Loucy (cell line): ENCODE measurements at regions not wholly inside any gene's neighbourhood (a gene's known extent, or its start where the extent isn't known, plus 50 kb on each side); places are given as distances from the start of the nearest gene placed in this dataset.
"Not testable (repeated sequence)": the region's sequence is repeated elsewhere in the genome, so short reads cannot be mapped to it uniquely, and the experiment has no call there.

Experiments
- H2AFZ ChIP-seq: fragments of 200-600 bp; sonication (generic); 2 replicates; pipeline ENCODE4 v1.6.0; 2016; ENCODE audit warnings: antibody characterized with exemption, mild to moderate bottlenecking, low read length, moderate library complexity
- H3F3A ChIP-seq: fragments of 200-600 bp; 2 replicates; pipeline ENCODE4 v1.6.0; 2016; ENCODE audit warnings: antibody characterized with exemption, low read depth, mild to moderate bottlenecking
- H3K27me3 ChIP-seq: fragments of 200-600 bp; sonication (generic); 2 replicates; pipeline ENCODE4 v1.6.1; 2014; ENCODE audit warnings: low read length, mild to moderate bottlenecking; ENCODE audit not compliant: insufficient read depth, poor library complexity, severe bottlenecking
- H3K36me3 ChIP-seq: fragments of 200-600 bp; sonication (generic); 2 replicates; pipeline ENCODE4 v1.6.1; 2016; ENCODE audit warnings: low read length; ENCODE audit not compliant: insufficient read depth
- H3K4me1 ChIP-seq: fragments of 200-600 bp; sonication (generic); 2 replicates; pipeline ENCODE4 v1.5.1; 2014; ENCODE audit warnings: low read length, mild to moderate bottlenecking; ENCODE audit not compliant: insufficient read depth, poor library complexity, severe bottlenecking
- H3K4me2 ChIP-seq: fragments of 200-600 bp; sonication (generic); 2 replicates; pipeline ENCODE4 v1.6.0; 2014; ENCODE audit warnings: antibody characterized with exemption, low read length, low read depth, mild to moderate bottlenecking; ENCODE audit not compliant: poor library complexity, severe bottlenecking
- H3K4me3 ChIP-seq: fragments of 200-600 bp; sonication (generic); 2 replicates; pipeline ENCODE4 v1.5.1; 2014; ENCODE audit warnings: low read length, mild to moderate bottlenecking, mixed read lengths; ENCODE audit not compliant: poor library complexity, severe bottlenecking
- H3K79me2 ChIP-seq: fragments of 200-600 bp; sonication (generic); 2 replicates; pipeline ENCODE4 v1.6.1; 2014; ENCODE audit warnings: low read length; ENCODE audit not compliant: insufficient read depth
- H3K9ac ChIP-seq: fragments of 200-600 bp; sonication (generic); 2 replicates; pipeline ENCODE4 v1.6.0; 2014; ENCODE audit warnings: mild to moderate bottlenecking, low read depth, low read length, moderate library complexity; ENCODE audit not compliant: poor library complexity, severe bottlenecking
- H3K9me2 ChIP-seq: fragments of 200-600 bp; sonication (generic); replicated peaks from 2 replicates; pipeline ENCODE4 v1.6.1; 2016; ENCODE audit warnings: low read depth, low read length, mixed read lengths
- H3K9me3 ChIP-seq: fragments of 200-600 bp; sonication (generic); 2 replicates; pipeline ENCODE4 v1.6.1; 2014; ENCODE audit warnings: mild to moderate bottlenecking, antibody characterized with exemption, low read length, low read depth; ENCODE audit not compliant: insufficient read depth
- H4K20me1 ChIP-seq: fragments of 200-600 bp; sonication (generic); 2 replicates; pipeline ENCODE4 v1.6.0; 2014; ENCODE audit warnings: antibody characterized with exemption, low read length, mild to moderate bottlenecking; ENCODE audit not compliant: insufficient read depth, poor library complexity, severe bottlenecking
- EZH2phosphoT487 ChIP-seq: fragments of 200-600 bp; IDR thresholded peaks from 2 replicates; pipeline ENCODE4 v1.6.1; 2018; ENCODE audit warnings: antibody characterized with exemption, mild to moderate bottlenecking, moderate library complexity, borderline replicate concordance
- TF ChIP-seq, protein P1 (sequence below): fragments of 200-600 bp; sonication (generic); conservative IDR thresholded peaks from 2 replicates; pipeline ENCODE4 v1.5.1; 2014; ENCODE audit warnings: mild to moderate bottlenecking, antibody characterized with exemption, low read length

DNA sequence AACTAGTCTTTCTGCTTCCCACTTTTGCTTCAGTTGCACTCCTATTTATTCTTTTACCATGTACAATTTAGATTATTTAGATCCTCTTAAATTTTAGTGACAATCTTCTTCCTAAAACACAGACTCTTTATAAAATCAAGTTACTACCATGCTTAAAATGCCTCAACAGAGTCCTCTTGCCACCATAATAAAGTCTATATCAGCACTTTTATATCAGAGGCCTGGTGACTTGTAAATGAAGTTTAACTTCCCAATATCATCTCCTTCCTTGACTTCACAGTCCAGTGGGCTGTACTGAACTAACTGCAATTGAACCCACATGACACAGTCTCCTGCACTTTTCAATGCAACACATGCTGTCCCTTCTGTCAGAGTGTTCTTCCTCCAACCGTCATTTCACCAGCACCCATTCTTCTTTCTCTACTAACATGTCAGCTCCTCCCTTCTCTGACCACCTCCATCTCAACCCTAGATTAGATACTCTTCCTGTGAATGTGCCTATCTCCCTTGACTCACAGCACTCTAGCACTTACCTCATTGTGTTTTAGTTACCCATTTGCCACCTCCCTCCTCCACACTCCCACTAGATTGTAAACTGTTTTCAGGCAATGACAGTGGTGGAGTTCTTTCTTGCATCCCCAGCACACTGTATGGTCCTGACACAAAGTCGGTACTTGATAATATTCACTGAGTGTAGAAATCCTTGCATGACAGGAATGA lies 414.9 kb downstream of the SATB2 start:
- Histone ChIP-seq H3K4me2 (no peak overlapping the region), H2AFZ (peak overlapping the region; percentile 48), H3K4me1 (no peaks in the 10 kb centered on the region), H3K4me3 (no peak overlapping the region), H3K9ac (no peak overlapping the region), H3K9me2 (no peaks in the 10 kb centered on the region), H3K9me3 (no peaks in the 10 kb centered on the region), H3F3A (no peaks in the 10 kb centered on the region), H3K79me2 (no peaks in the 10 kb centered on the region), H4K20me1 (no peaks in the 10 kb centered on the region), H3K27me3 (no peaks in the 10 kb centered on the region), H3K36me3 (no peaks in the 10 kb centered on the region)
- no peak for TF ChIP-seq EZH2phosphoT487
- TF ChIP-seq, protein P1, sequence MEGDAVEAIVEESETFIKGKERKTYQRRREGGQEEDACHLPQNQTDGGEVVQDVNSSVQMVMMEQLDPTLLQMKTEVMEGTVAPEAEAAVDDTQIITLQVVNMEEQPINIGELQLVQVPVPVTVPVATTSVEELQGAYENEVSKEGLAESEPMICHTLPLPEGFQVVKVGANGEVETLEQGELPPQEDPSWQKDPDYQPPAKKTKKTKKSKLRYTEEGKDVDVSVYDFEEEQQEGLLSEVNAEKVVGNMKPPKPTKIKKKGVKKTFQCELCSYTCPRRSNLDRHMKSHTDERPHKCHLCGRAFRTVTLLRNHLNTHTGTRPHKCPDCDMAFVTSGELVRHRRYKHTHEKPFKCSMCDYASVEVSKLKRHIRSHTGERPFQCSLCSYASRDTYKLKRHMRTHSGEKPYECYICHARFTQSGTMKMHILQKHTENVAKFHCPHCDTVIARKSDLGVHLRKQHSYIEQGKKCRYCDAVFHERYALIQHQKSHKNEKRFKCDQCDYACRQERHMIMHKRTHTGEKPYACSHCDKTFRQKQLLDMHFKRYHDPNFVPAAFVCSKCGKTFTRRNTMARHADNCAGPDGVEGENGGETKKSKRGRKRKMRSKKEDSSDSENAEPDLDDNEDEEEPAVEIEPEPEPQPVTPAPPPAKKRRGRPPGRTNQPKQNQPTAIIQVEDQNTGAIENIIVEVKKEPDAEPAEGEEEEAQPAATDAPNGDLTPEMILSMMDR: no peak

DNA sequence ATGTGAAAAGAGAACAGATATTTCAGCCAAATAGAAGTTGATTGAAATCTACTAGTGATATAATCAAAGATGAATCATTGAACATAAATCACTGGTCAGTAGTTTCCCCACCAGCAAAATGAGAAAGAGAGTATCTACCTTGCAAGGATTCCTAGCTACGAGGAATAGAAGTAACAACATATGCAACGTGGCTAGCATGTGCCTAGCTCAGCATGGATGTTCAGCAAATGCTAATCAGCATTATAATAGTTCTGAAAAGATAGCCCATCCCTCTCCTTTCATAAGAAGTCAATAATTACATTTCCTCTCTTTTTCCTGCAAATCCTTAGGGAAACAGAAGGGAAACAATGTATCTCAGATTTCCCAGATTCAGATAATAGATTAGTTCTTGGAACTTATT lies 417.2 kb downstream of the SATB2 start:
- Histone ChIP-seq H4K20me1 (no peaks in the 10 kb centered on the region), H3K36me3 (no peaks in the 10 kb centered on the region), H3K79me2 (no peaks in the 10 kb centered on the region), H3K9me3 (no peaks in the 10 kb centered on the region), H2AFZ (no peak overlapping the region), H3F3A (no peaks in the 10 kb centered on the region), H3K9me2 (no peaks in the 10 kb centered on the region), H3K4me2 (no peak overlapping the region), H3K4me3 (no peak overlapping the region), H3K9ac (no peak overlapping the region), H3K4me1 (no peaks in the 10 kb centered on the region), H3K27me3 (no peaks in the 10 kb centered on the region)
- TF ChIP-seq EZH2phosphoT487: no peak
- TF ChIP-seq, protein P1: no peak

DNA sequence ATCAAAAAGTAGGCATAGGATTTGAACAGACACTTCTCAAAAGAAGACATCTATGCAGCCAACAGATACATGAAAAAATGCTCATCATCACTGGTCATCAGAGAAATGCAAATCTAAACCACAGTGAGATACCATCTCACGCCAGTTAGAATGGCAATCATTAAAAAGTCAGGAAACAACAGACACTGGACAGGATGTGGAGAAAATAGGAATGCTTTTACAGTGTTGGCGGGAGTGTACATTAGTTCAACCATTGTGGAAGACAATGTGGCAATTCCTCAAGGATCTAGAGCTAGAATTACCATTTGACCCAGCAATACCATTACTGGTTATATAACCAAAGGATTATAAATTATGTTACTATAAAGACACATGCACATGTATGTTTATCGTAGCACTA lies 424.0 kb downstream of the SATB2 start:
- not testable (repeated sequence) for H2AFZ ChIP-seq, H4K20me1 ChIP-seq, H3K9me3 ChIP-seq, H3K4me1 ChIP-seq, H3F3A ChIP-seq, H3K9ac ChIP-seq, H3K27me3 ChIP-seq, H3K79me2 ChIP-seq, H3K4me3 ChIP-seq, H3K36me3 ChIP-seq, H3K9me2 ChIP-seq, H3K4me2 ChIP-seq

DNA sequence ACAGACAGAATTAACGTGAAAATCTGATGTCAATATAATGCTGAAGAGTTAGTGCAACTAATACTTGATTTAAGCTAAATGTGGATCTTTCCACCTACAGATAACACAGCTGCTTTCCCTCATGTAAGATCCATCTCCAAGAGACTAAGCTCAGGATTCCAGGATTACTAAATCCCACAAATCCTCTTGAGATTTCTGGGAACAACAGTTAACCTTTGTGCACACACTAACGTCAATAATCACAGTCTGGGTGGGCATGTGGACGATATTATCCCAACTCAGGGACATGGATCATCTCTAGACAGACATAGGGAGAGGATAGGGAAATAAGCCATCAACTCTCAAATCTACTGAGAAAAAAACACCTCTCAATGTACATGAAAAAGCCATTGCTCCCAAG lies 432.6 kb downstream of the SATB2 start:
- H3F3A ChIP-seq: no peaks in the 10 kb centered on the region
- H3K36me3 ChIP-seq: no peaks in the 10 kb centered on the region
- H3K9me2 ChIP-seq: no peaks in the 10 kb centered on the region
- no peaks in the 10 kb centered on the region for H4K20me1 ChIP-seq
- peaks cover 7% of the 10 kb centered on the region for H3K4me1 ChIP-seq
- no peak overlapping the region for H3K4me3 ChIP-seq
- H3K9me3 ChIP-seq: no peaks in the 10 kb centered on the region
- no peak overlapping the region for H3K4me2 ChIP-seq
- TF ChIP-seq EZH2phosphoT487: no peak
- TF ChIP-seq, protein P1: no peak
- H2AFZ ChIP-seq: peak overlapping the region; percentile 27; the same call in 1 of the 2 replicates
- H3K9ac ChIP-seq: no peak overlapping the region
- H3K27me3 ChIP-seq: no peaks in the 10 kb centered on the region
- no peaks in the 10 kb centered on the region for H3K79me2 ChIP-seq
